ENCODE measurements at regions not wholly inside any gene's neighbourhood (a gene's known extent, or its start where the extent isn't known, plus 50 kb on each side); places are given as distances from the start of the nearest gene placed in this dataset.

- no peak overlapping the region for H3K4me3 ChIP-seq (ENCODE audit: low read depth, low read length)
- H3K27me3 ChIP-seq (ENCODE audit: insufficient read depth, low read length) = no peaks in the 10 kb centered on the region
- no peak overlapping the region for H3K27ac ChIP-seq (ENCODE audit: low read depth, low read length)
- H3K36me3 ChIP-seq (ENCODE audit: insufficient read depth, low read length) = no peaks in the 10 kb centered on the region
- no peak overlapping the region for H2AFZ ChIP-seq (ENCODE audit: low read length, unreplicated experiment)
- H3K4me1 ChIP-seq (ENCODE audit: control insufficient read depth, insufficient read depth, low read length, unreplicated experiment) = no peaks in the 10 kb centered on the region
- H3K79me2 ChIP-seq (ENCODE audit: control insufficient read depth, insufficient read depth, low read length, unreplicated experiment) = no peaks in the 10 kb centered on the region
Observed at GRCh38 chr17:33652731-33653398, 359.8 kb upstream of the ASIC2 start.

DNA sequence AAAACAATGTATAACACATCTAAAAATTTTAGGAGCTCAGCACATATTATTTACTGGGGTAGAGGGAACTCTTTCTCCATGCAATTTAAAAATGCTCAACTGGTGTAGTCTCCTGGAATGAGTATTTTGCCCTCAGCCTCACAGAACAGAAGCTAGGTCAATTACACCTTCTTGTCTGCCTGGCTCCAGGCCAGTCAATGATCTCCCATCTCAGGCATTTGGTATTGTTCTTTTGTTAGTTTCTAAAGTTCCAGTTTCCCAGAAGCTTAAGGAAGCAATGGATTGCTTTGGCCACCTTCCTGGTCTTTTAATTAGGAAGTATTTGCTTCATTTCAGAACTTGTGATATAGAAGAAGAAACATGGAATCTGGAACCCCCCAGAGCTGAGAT is 360.3 kb upstream of the ASIC2 start:
- Histone ChIP-seq H3K27ac (ENCODE audit: low read depth, low read length) (no peak overlapping the region), H3K4me1 (ENCODE audit: control insufficient read depth, insufficient read depth, low read length, unreplicated experiment) (no peaks in the 10 kb centered on the region), H3K4me3 (ENCODE audit: low read depth, low read length) (no peak overlapping the region), H2AFZ (ENCODE audit: low read length, unreplicated experiment) (no peak overlapping the region), H3K27me3 (ENCODE audit: insufficient read depth, low read length) (no peaks in the 10 kb centered on the region), H3K36me3 (ENCODE audit: insufficient read depth, low read length) (no peaks in the 10 kb centered on the region), H3K79me2 (ENCODE audit: control insufficient read depth, insufficient read depth, low read length, unreplicated experiment) (no peaks in the 10 kb centered on the region)

GRCh38 chr17:33657181-33657580 is 364.1 kb upstream of the ASIC2 start:
- no peaks in the 10 kb centered on the region for H3K27me3 ChIP-seq (ENCODE audit: insufficient read depth, low read length)
- H3K4me1 ChIP-seq (ENCODE audit: control insufficient read depth, insufficient read depth, low read length, unreplicated experiment) = no peaks in the 10 kb centered on the region
- no peaks in the 10 kb centered on the region for H3K36me3 ChIP-seq (ENCODE audit: insufficient read depth, low read length)
- H3K79me2 ChIP-seq (ENCODE audit: control insufficient read depth, insufficient read depth, low read length, unreplicated experiment) = no peaks in the 10 kb centered on the region
- no peak overlapping the region for H3K4me3 ChIP-seq (ENCODE audit: low read depth, low read length)
- no peak overlapping the region for H3K27ac ChIP-seq (ENCODE audit: low read depth, low read length)
- no peak overlapping the region for H2AFZ ChIP-seq (ENCODE audit: low read length, unreplicated experiment)

DNA sequence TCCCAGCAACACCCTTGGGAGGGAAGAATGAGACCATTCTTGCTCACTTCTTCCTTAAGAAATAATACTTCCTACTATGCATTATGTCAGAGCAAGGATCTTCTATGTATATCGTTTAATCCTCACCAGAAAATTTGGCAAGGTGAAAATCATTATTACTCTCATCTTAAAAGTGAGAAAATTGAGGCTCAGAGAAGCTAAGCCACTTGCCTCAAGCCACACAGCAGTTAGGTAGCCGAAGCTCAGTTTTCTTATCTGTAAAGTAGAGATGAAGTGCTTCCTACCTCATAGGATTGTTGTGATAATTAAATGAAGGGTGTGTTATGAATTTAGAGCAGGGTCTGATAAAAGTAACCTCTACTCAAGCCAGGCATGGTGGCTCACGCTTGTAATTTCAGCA is 368.9 kb upstream of the ASIC2 start:
- Histone ChIP-seq H3K27me3 (ENCODE audit: insufficient read depth, low read length) (no peaks in the 10 kb centered on the region), H3K36me3 (ENCODE audit: insufficient read depth, low read length) (no peaks in the 10 kb centered on the region), H3K4me1 (ENCODE audit: control insufficient read depth, insufficient read depth, low read length, unreplicated experiment) (no peaks in the 10 kb centered on the region), H2AFZ (ENCODE audit: low read length, unreplicated experiment) (no peak overlapping the region), H3K27ac (ENCODE audit: low read depth, low read length) (no peak overlapping the region), H3K4me3 (ENCODE audit: low read depth, low read length) (no peak overlapping the region), H3K79me2 (ENCODE audit: control insufficient read depth, insufficient read depth, low read length, unreplicated experiment) (no peaks in the 10 kb centered on the region)

DNA sequence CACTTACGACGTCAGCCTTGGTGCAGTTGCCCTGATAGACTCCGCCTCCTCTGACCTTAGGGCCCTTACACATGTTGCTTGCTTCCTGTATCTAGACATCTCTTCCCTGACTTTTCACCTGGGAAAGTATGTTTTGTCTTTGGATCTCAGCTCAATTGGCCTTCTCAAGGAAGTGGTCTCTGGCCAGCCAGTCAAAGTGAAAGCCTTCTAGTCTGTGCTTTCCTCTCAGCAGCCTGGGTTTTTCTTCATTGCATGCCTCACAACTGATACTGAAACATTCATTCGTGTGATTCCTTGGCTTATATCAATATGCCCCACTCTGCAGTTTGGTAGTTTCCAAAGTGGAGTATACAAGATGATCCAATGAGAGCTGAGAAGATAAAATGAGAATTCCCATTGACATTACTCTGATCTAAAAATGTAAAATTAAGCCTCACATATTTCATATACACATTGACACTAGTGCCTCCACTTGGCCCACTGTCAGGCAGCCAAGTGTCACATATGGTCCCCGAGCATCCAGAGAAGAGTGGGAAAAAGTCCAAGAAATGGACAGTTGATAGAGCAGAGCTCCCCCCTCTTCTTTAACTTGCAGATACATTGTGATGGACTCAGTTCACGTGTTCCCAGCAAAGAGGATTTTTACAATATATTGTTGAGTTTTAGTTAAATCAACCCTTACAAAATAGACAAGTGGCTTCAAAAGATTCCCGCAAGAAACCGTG is 371.2 kb upstream of the ASIC2 start:
- Histone ChIP-seq H3K27me3 (ENCODE audit: insufficient read depth, low read length) (no peaks in the 10 kb centered on the region), H3K4me3 (ENCODE audit: low read depth, low read length) (no peak overlapping the region), H3K79me2 (ENCODE audit: control insufficient read depth, insufficient read depth, low read length, unreplicated experiment) (no peaks in the 10 kb centered on the region), H3K36me3 (ENCODE audit: insufficient read depth, low read length) (no peaks in the 10 kb centered on the region), H2AFZ (ENCODE audit: low read length, unreplicated experiment) (no peak overlapping the region), H3K27ac (ENCODE audit: low read depth, low read length) (no peak overlapping the region), H3K4me1 (ENCODE audit: control insufficient read depth, insufficient read depth, low read length, unreplicated experiment) (no peaks in the 10 kb centered on the region)

DNA sequence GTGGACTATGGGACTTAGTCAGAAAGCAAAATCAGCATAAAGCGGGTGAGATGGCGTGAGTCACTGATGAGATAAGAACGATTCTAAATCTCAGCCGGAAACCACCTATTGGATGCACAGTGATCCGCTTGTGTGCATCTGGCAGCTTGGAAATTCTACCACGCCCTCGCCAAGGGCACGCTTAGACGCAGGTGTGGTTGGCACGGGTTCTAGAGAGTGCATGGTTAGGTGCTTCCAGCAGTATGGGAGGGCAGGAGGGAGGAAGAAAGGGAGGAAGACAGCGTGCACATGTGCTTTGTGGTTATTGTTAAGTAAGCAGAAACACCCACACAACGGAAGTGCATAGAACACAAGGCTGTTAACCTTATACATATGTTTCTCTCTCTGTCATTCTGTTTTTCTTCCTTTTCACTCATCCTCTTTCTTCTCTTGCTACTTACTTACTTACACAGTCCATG is 374.0 kb upstream of the ASIC2 start:
- Histone ChIP-seq H3K79me2 (ENCODE audit: control insufficient read depth, insufficient read depth, low read length, unreplicated experiment) (no peaks in the 10 kb centered on the region), H2AFZ (ENCODE audit: low read length, unreplicated experiment) (no peak overlapping the region), H3K27me3 (ENCODE audit: insufficient read depth, low read length) (no peaks in the 10 kb centered on the region), H3K4me3 (ENCODE audit: low read depth, low read length) (no peak overlapping the region), H3K4me1 (ENCODE audit: control insufficient read depth, insufficient read depth, low read length, unreplicated experiment) (no peaks in the 10 kb centered on the region), H3K36me3 (ENCODE audit: insufficient read depth, low read length) (no peaks in the 10 kb centered on the region), H3K27ac (ENCODE audit: low read depth, low read length) (no peak overlapping the region)

DNA sequence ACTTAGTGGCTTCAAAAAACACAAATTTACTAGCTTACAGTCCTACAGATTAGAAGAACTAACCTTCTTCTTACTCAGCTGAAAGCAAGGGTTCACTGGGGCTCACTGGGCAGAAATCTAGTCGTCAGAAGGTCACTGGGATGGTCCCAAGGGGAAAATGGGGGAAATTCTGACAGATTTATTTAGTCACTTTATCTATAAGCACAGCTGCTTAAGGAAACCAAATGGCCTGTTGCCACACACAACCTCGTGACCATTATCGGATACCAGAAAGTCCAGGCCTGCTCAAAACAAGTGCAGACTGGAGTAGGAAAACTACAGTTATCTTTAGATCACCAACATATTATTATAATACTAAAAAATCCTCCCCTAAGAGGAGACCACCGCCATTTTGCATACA is 374.6 kb upstream of the ASIC2 start:
- Histone ChIP-seq H3K4me1 (ENCODE audit: control insufficient read depth, insufficient read depth, low read length, unreplicated experiment) (no peaks in the 10 kb centered on the region), H3K36me3 (ENCODE audit: insufficient read depth, low read length) (no peaks in the 10 kb centered on the region), H3K27me3 (ENCODE audit: insufficient read depth, low read length) (no peaks in the 10 kb centered on the region), H3K79me2 (ENCODE audit: control insufficient read depth, insufficient read depth, low read length, unreplicated experiment) (no peaks in the 10 kb centered on the region), H3K4me3 (ENCODE audit: low read depth, low read length) (no peak overlapping the region), H3K27ac (ENCODE audit: low read depth, low read length) (no peak overlapping the region), H2AFZ (ENCODE audit: low read length, unreplicated experiment) (no peak overlapping the region)

- Histone ChIP-seq H3K79me2 (ENCODE audit: control insufficient read depth, insufficient read depth, low read length, unreplicated experiment) (no peaks in the 10 kb centered on the region), H3K27ac (ENCODE audit: low read depth, low read length) (no peak overlapping the region), H3K27me3 (ENCODE audit: insufficient read depth, low read length) (no peaks in the 10 kb centered on the region), H2AFZ (ENCODE audit: low read length, unreplicated experiment) (no peak overlapping the region), H3K4me1 (ENCODE audit: control insufficient read depth, insufficient read depth, low read length, unreplicated experiment) (no peaks in the 10 kb centered on the region), H3K4me3 (ENCODE audit: low read depth, low read length) (no peak overlapping the region), H3K36me3 (ENCODE audit: insufficient read depth, low read length) (no peaks in the 10 kb centered on the region)
Observed at GRCh38 chr17:33668516-33668915, 375.4 kb upstream of the ASIC2 start.

DNA sequence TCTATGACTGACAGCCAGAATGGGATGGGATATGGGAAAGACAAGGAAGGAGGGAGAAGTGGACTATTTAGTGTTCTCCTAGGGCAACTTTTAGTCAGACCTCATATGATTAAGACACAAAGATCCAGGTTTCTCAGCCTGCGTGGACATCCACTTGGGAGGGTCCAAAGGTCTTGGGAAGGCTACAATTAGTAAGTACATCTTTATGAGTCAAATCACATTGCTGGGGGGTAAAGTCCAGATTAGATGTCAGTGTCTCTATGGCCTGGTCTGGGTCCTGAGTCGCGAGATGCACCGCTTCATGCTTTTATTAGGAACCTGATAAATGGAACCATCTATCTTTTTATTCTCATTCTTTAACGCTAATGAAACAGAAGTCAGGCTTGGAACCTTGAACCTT is 378.4 kb upstream of the ASIC2 start:
- Histone ChIP-seq H3K27me3 (ENCODE audit: insufficient read depth, low read length) (no peaks in the 10 kb centered on the region), H3K79me2 (ENCODE audit: control insufficient read depth, insufficient read depth, low read length, unreplicated experiment) (no peaks in the 10 kb centered on the region), H3K36me3 (ENCODE audit: insufficient read depth, low read length) (no peaks in the 10 kb centered on the region), H3K27ac (ENCODE audit: low read depth, low read length) (no peak overlapping the region), H3K4me1 (ENCODE audit: control insufficient read depth, insufficient read depth, low read length, unreplicated experiment) (no peaks in the 10 kb centered on the region), H2AFZ (ENCODE audit: low read length, unreplicated experiment) (no peak overlapping the region), H3K4me3 (ENCODE audit: low read depth, low read length) (no peak overlapping the region)

DNA sequence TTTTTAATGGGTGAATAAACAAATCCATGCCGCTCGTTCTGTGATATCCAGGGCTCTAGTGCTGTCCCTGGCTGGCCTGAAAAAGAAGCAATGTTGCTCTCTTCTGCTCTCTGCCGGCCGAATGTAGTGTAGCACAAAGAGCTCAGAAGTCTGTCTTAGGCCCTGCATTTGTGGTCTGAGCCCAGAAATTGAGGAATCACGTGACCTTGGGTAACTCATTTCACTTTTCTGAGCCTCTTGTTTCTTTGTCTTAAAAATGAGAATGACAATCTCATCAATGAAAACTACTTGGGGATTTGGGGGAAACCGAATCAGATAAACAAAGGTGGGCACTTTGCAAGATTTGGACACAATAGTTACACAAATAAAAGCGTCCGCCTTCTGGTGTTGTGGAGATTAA is 381.6 kb upstream of the ASIC2 start:
- H3K36me3 ChIP-seq (ENCODE audit: insufficient read depth, low read length) = no peaks in the 10 kb centered on the region
- H3K4me3 ChIP-seq (ENCODE audit: low read depth, low read length) = no peak overlapping the region
- no peaks in the 10 kb centered on the region for H3K4me1 ChIP-seq (ENCODE audit: control insufficient read depth, insufficient read depth, low read length, unreplicated experiment)
- H2AFZ ChIP-seq (ENCODE audit: low read length, unreplicated experiment) = no peak overlapping the region
- H3K27ac ChIP-seq (ENCODE audit: low read depth, low read length) = no peak overlapping the region
- H3K27me3 ChIP-seq (ENCODE audit: insufficient read depth, low read length) = no peaks in the 10 kb centered on the region
- no peaks in the 10 kb centered on the region for H3K79me2 ChIP-seq (ENCODE audit: control insufficient read depth, insufficient read depth, low read length, unreplicated experiment)

DNA sequence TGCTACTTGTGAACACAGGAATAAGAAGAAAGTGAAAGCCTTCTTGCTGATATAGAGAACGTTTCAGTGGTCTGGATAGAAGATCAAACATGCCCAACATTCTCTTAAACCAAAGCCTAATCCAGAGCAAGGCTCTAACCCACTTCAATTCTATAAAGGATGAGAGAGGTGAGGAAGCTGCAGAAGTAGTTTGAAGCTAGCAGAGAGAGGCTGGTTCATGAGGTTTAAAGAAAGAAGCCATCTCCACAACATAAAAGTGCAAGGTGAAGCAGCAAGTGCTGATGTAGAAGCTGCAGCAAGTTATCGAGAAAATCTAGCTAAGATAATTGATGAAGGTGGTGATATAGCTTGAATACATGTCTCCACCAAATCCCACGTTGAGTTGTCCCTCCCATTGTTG is 383.3 kb upstream of the ASIC2 start:
- Histone ChIP-seq H3K36me3 (ENCODE audit: insufficient read depth, low read length) (no peaks in the 10 kb centered on the region), H2AFZ (ENCODE audit: low read length, unreplicated experiment) (no peak overlapping the region), H3K27me3 (ENCODE audit: insufficient read depth, low read length) (no peaks in the 10 kb centered on the region)

More for the DNA sequence above, 383.3 kb upstream of the ASIC2 start:
- no peaks in the 10 kb centered on the region for H3K79me2 ChIP-seq (ENCODE audit: control insufficient read depth, insufficient read depth, low read length, unreplicated experiment)
- H3K4me1 ChIP-seq (ENCODE audit: control insufficient read depth, insufficient read depth, low read length, unreplicated experiment) = no peaks in the 10 kb centered on the region
- H3K27ac ChIP-seq (ENCODE audit: low read depth, low read length) = no peak overlapping the region
- no peak overlapping the region for H3K4me3 ChIP-seq (ENCODE audit: low read depth, low read length)
